HG02973 (cell line): ENCODE measurements at regions not wholly inside any gene's neighbourhood (a gene's known extent, or its start where the extent isn't known, plus 50 kb on each side); places are given as distances from the start of the nearest gene placed in this dataset.
"Not testable (repeated sequence)": the region's sequence is repeated elsewhere in the genome, so short reads cannot be mapped to it uniquely, and the experiment has no call there.

Experiments used
- ATAC-seq: cut with Tn5 transposase; IDR thresholded peaks from one replicate; pipeline ENCODE4 v1.9.1; 2021; ENCODE audit warnings: moderate library complexity; ENCODE audit not compliant: unreplicated experiment

DNA sequence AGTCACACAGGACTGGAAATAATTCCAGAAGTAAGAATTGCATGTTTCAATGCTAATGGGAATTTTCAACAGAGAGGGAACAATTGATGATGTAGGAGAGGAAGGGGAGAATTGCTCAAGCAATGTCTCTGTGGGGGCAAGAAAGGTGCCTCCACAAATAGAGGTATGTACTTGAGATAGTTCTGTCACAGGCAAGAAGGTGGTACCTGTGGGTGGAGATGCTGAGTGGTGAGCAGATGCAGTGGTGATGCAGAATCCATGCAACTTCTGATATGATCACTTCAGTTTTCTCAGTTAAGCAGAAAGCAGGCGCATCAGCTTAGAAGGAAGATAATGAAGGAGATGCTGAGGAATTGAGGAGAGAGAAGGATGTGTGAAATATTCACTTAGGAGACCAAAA, 55.1 kb upstream of the SEC24B start:
- ATAC-seq = no peak

GRCh38 chr4:109378076-109378475, 55.5 kb upstream of the SEC24B start:
- no peak for ATAC-seq

GRCh38 chr4:109375778-109376414, 57.7 kb upstream of the SEC24B start:
- ATAC-seq = no peak

DNA sequence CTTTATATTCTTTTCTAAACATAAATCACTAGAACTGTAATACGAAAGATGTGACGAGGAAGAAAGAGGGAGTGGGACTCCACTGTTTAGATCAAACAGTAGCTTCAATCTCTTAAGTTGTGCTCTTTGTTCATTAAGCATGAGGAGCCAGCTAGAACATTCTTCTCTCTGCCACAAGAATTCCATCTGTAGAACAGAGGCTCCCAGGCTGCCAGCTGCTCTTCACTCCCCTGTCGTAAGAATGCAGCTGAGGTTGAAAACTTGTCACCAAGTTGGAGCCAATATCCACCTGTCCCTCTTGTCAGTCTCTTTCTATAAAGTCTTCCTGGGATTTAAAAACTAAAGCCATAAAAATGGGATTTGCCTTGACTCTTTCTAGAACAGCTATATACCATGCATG, 65.0 kb upstream of the SEC24B start:
- ATAC-seq = no peak

GRCh38 chr4:109365939-109366338, 63.5 kb upstream of the COL25A1 start:
- no peak for ATAC-seq

- not testable (repeated sequence) for ATAC-seq
Observed at GRCh38 chr4:109365297-109365696, 62.8 kb upstream of the COL25A1 start.

DNA sequence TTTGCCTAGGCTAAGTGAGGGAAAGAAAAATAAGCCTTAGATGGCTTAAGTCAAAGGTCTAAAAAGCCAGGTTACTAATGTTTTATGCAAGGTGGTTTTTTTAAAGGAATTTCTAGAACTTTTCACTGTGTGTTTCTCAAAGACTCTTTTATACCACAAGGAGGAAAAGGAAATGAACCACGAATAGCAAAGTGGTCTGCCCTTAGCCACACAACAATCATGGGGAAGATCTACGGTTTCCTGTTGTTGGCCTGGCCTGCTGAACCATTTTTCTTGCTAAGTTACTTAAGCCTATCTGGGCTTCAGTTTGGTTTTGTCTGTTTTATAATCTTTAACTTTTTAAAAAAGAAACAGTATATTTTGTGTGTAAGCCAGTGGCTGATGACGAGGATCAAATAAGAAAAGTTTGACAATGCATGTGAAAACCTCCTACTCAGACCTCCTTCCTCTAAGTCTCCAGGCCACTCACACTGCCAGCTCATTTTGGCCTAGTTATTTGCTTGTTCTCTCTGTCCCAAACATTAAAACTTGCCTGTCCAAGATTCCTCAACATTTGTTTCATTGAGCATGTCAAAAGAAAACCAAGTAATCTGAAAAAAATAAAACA, 56.7 kb upstream of the COL25A1 start:
- ATAC-seq = peak; percentile 60

- ATAC-seq = no peak
Observed at GRCh38 chr4:109355835-109356234, 53.4 kb upstream of the COL25A1 start.

GRCh38 chr4:109352941-109353340, 50.5 kb upstream of the COL25A1 start:
- no peak for ATAC-seq
